Astrocyte (in vitro differentiated cells and primary cell): ENCODE measurements at regions not wholly inside any gene's neighbourhood (a gene's known extent, or its start where the extent isn't known, plus 50 kb on each side); places are given as distances from the start of the nearest gene placed in this dataset.

Source experiments
- EZH2 ChIP-seq: IDR thresholded peaks from 2 replicates; pipeline ENCODE4 v1.6.1; 2012; ENCODE audit warnings: mild to moderate bottlenecking, low read length, inconsistent platforms; ENCODE audit not compliant: insufficient read depth
- TF ChIP-seq, protein P1 (sequence below): IDR thresholded peaks from 2 replicates; pipeline ENCODE4 v1.5.1; 2011; ENCODE audit warnings: low read depth, mild to moderate bottlenecking, inconsistent platforms, low read length, moderate library complexity; ENCODE audit not compliant: insufficient read depth

DNA sequence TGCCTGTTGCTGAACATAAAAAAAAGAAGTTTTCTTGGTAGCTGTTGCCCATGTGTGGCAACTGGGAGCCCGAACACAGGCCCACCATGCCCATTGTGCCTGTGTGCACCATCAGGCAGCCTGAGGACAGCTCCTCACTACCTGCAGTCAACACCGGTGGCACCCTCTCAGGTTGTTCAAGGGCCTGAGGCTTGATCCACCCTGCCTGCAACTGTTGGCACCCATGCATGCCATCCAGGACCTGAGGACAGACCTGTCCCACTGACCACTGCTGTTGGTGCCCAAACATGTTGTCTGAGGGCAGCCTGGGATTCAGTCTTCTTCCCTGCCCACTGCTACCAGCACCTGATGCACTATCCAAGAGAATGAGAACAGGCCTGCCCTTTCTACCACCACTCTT is 661.1 kb upstream of the ZNF804A start:
- TF ChIP-seq, protein P1, sequence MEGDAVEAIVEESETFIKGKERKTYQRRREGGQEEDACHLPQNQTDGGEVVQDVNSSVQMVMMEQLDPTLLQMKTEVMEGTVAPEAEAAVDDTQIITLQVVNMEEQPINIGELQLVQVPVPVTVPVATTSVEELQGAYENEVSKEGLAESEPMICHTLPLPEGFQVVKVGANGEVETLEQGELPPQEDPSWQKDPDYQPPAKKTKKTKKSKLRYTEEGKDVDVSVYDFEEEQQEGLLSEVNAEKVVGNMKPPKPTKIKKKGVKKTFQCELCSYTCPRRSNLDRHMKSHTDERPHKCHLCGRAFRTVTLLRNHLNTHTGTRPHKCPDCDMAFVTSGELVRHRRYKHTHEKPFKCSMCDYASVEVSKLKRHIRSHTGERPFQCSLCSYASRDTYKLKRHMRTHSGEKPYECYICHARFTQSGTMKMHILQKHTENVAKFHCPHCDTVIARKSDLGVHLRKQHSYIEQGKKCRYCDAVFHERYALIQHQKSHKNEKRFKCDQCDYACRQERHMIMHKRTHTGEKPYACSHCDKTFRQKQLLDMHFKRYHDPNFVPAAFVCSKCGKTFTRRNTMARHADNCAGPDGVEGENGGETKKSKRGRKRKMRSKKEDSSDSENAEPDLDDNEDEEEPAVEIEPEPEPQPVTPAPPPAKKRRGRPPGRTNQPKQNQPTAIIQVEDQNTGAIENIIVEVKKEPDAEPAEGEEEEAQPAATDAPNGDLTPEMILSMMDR = no peak
- no peak for TF ChIP-seq EZH2
